ENCODE measurements at regions not wholly inside any gene's neighbourhood (a gene's known extent, or its start where the extent isn't known, plus 50 kb on each side); places are given as distances from the start of the nearest gene placed in this dataset.

GRCh38 chr11:31887180-31887579, 76.1 kb upstream of the PAX6 start:
- DNase-seq = no peak

- no peak for DNase-seq
Measured at GRCh38 chr11:31884080-31884479, 73.0 kb upstream of the PAX6 start.

- DNase-seq = no peak
Measured at GRCh38 chr11:31883435-31883834, 72.3 kb upstream of the PAX6 start.

- no peak for DNase-seq
Measured at GRCh38 chr11:31882951-31883392, 71.8 kb upstream of the PAX6 start.

GRCh38 chr11:31881825-31882224, 70.7 kb upstream of the PAX6 start:
- no peak for DNase-seq

GRCh38 chr11:31879681-31880080, 68.6 kb upstream of the PAX6 start:
- no peak for DNase-seq

GRCh38 chr11:31877863-31878262, 66.7 kb upstream of the PAX6 start:
- DNase-seq = no peak

GRCh38 chr11:31877083-31877482, 66.0 kb upstream of the PAX6 start:
- no peak for DNase-seq

- no peak for DNase-seq
Measured at GRCh38 chr11:31875866-31876560, 64.9 kb upstream of the PAX6 start.

GRCh38 chr11:31874631-31875191, 63.6 kb upstream of the PAX6 start:
- no peak for DNase-seq

- no peak for DNase-seq
Measured at GRCh38 chr11:31873124-31873523, 62.0 kb upstream of the PAX6 start.

- no peak for DNase-seq
Measured at GRCh38 chr11:31872076-31872443, 60.9 kb upstream of the PAX6 start.

GRCh38 chr11:31871310-31872075, 60.4 kb upstream of the PAX6 start:
- DNase-seq = no peak

- DNase-seq = no peak
Measured at GRCh38 chr11:31870609-31871309, 59.6 kb upstream of the PAX6 start.

- DNase-seq = no peak
Measured at GRCh38 chr11:31869986-31870385, 58.9 kb upstream of the PAX6 start.

- DNase-seq = no peak
Measured at GRCh38 chr11:31865606-31866300, 54.6 kb upstream of the PAX6 start.

- no peak for DNase-seq
Measured at GRCh38 chr11:31863170-31863832, 52.2 kb upstream of the PAX6 start.

GRCh38 chr11:31861011-31861410, 49.9 kb upstream of the PAX6 start:
- DNase-seq = no peak
